GM19372 (cell line): ENCODE measurements at regions not wholly inside any gene's neighbourhood (a gene's known extent, or its start where the extent isn't known, plus 50 kb on each side); places are given as distances from the start of the nearest gene placed in this dataset.

Experiments
- ATAC-seq: cut with Tn5 transposase; IDR thresholded peaks from one replicate; pipeline ENCODE4 v1.9.1; 2021; ENCODE audit warnings: mild to moderate bottlenecking, low read depth, moderate library complexity; ENCODE audit not compliant: unreplicated experiment

DNA sequence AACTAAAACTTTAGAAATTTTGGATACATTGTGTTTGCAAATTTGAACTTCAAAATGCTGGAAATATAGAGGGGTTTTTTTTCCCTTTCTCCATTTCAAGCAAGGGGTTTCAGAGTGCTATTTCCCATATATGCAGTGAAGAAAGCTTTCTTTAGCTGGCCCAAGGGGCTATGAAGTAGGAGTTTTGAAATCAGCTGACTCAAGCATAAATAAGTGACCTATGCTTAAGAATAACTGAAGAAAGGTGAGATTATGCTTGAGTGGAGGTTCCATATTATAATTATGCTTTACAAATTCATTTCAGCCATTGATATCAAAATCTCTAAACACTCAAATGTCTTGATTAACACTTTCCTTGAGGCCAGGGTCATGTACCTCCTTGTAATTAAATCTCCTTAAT is 51.0 kb upstream of the RBBP8 start:
- no peak for ATAC-seq

DNA sequence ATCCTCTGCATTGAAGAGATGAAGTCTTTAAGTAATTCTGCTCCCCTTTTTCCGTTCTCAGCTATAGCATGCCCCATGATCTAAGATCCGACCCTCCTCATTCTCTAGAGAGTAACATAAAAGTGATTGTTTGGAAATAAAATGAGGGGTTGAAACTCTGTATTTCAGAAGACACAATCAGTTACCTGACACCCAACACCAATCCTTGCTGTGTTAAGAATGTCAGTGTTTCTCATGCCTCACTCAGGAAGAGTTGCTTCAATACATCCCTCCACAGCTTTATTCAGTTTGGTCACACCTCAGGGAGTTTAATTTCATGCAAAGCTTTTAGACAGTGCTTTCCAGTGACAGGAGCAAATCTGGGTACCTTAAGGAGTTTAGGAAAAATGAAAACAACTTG is 49.9 kb upstream of the RBBP8 start:
- no peak for ATAC-seq
